ENCODE measurements at regions not wholly inside any gene's neighbourhood (a gene's known extent, or its start where the extent isn't known, plus 50 kb on each side); places are given as distances from the start of the nearest gene placed in this dataset.

DNA sequence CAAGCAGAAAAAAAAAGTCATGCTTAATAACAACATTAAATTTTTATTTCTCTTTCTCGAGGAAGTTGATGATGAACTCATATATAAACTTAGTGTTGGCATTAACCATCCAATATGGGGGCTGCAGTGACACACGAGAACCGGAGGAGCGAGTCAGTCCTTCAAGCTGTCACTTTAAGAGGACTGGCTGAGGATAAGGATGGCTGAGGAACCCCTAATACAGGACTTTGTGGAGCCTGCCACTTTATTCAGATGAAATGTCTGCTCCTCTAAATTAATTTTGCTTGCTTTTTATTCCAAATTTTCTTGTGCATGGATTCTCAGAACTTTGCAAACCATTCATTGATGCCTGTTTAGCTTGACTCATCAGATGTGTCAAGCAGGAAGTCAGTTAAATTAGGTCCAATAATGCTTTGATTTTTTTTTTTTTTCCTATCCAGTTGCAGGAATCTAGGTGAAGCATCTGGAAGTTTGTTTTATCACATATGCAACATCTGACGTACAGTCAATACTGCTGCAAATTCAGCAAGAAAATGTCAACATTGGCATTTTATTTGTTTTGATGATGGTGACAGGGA, 144.2 kb upstream of the COL5A1 start:
- no peak overlapping the region for H3K4me3 Mint-ChIP-seq

DNA sequence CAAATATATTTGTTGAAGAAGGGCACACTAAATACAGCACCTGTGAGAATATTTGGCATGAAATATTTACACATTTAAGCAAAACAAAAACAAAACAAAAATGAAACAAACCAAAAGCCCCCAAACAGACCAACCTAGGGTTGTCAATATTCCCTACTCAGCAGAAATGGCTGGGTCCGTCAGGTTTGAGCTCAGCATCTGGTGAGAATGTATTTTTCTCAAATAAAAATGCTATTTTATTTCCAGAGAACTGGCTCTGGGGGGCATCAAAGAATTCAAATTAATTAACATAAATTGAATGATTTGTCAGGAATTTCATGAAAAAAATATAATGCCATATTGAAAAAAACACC, 142.8 kb upstream of the COL5A1 start:
- Mint-ChIP-seq H3K27me3 (ENCODE audit: low read depth in 2 of 2) (peaks cover 0 to 6% of the 10 kb centered on the region in 2 donors), H3K27ac (no peak overlapping the region)
- WGBS (ENCODE audit: insufficient coverage), result no CpG with 5 or more reads among the region's 1 CpG

More for the DNA sequence above, 144.2 kb upstream of the COL5A1 start:
- Histone ChIP-seq H3K9me3 (ENCODE audit: control insufficient read depth, insufficient read depth, low read length) (no peaks in the 10 kb centered on the region), H3K36me3 (ENCODE audit: control insufficient read depth, insufficient read depth, low read length) (no peaks in the 10 kb centered on the region), H3K27me3 (ENCODE audit: control insufficient read depth, insufficient read depth, low read length) (no peaks in the 10 kb centered on the region), H3K4me3 (ENCODE audit: low read length) (no peak overlapping the region), H3K4me1 (ENCODE audit: control insufficient read depth, insufficient read depth, low read length) (peaks cover 3% of the 10 kb centered on the region), H3K27ac (ENCODE audit: low read length) (no peak overlapping the region)
- DNase-seq (no peak), ATAC-seq (no peak)
- no peak for TF ChIP-seq CTCF (IDR thresholded peaks at IDR 0.05)
- H3K9me3 Mint-ChIP-seq, result no peaks in the 10 kb centered on the region
- 89% methylated on average over 4 of the region's 5 CpGs for WGBS (ENCODE audit: insufficient coverage)
- no peaks in the 10 kb centered on the region for H3K36me3 Mint-ChIP-seq
- H3K27ac Mint-ChIP-seq, result no peak overlapping the region
- H3K27me3 Mint-ChIP-seq (ENCODE audit: low read depth in 2 of 2), result peaks cover 0 to 6% of the 10 kb centered on the region in 2 donors
- H3K4me1 Mint-ChIP-seq, result no peaks in the 10 kb centered on the region
- intact Hi-C loops (cut with micrococcal nuclease), result no loop called here

DNA sequence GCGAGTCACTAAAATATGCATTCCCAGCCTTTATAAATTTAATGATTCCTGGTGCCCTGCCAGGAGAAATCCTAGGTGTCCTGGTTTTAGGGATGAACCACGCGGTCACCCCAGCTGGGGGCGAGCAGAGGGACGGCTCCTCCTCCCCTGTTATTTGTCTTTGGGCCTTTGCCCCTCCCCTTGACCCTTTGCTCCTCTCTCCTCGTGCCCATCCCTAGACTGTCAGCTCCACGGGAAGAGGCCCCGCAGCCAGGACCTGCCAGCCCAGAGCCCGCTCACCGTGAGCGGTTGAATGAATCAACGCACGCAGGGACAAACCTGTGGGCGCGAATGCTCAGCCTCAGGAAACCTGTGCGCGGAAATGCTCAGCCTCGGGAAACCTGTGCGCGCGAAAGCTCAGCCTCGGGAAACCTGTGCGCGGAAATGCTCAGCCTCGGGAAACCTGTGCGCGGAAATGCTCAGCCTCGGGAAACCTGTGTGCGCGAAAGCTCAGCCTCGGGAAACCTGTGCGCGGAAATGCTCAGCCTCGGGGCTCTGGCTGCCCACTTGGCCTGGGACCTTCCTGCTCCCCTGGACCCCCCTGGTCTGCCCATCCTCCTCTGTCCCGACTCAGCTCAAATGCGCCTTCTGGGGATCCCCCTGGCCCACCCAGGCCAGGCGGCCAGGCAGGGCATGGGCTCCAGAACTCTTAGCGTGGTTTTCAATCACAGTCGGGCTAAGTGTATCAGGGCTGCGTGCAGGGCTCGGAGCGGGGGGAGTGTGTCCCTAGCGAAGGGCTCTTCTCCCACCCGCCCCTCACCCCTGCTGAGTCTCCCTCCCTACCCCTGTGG, 140.5 kb upstream of the COL5A1 start:
- H3K27me3 ChIP-seq (ENCODE audit: control insufficient read depth, insufficient read depth, low read length), result no peaks in the 10 kb centered on the region
- no peaks in the 10 kb centered on the region for H3K36me3 ChIP-seq (ENCODE audit: control insufficient read depth, insufficient read depth, low read length)
- no peak for DNase-seq
- no peaks in the 10 kb centered on the region for H3K4me1 ChIP-seq (ENCODE audit: control insufficient read depth, insufficient read depth, low read length)
- no peak overlapping the region for H3K4me3 Mint-ChIP-seq
- no peak for TF ChIP-seq CTCF (IDR thresholded peaks at IDR 0.05)
- intact Hi-C loops (cut with micrococcal nuclease), result no loop called here
- H3K27ac Mint-ChIP-seq, result no peak overlapping the region
- H3K4me1 Mint-ChIP-seq, result no peaks in the 10 kb centered on the region
- no peaks in the 10 kb centered on the region for H3K36me3 Mint-ChIP-seq
- H3K27ac ChIP-seq (ENCODE audit: low read length), result no peak overlapping the region
- H3K9me3 ChIP-seq (ENCODE audit: control insufficient read depth, insufficient read depth, low read length), result no peaks in the 10 kb centered on the region
- H3K4me3 ChIP-seq (ENCODE audit: low read length), result no peak overlapping the region
- 17% methylated on average over 41 of the region's 44 CpGs for WGBS (ENCODE audit: insufficient coverage)
- no peaks in the 10 kb centered on the region for H3K9me3 Mint-ChIP-seq
- peaks cover 6% of the 10 kb centered on the region in 2 donors for H3K27me3 Mint-ChIP-seq (ENCODE audit: low read depth in 2 of 2)
- no peak for ATAC-seq

More for the DNA sequence above, 142.8 kb upstream of the COL5A1 start:
- no peak overlapping the region for H3K27ac ChIP-seq (ENCODE audit: low read length)
- intact Hi-C loops (cut with micrococcal nuclease), result no loop called here
- no peaks in the 10 kb centered on the region for H3K36me3 ChIP-seq (ENCODE audit: control insufficient read depth, insufficient read depth, low read length)
- ATAC-seq (no peak), DNase-seq (no peak)
- no peak for TF ChIP-seq CTCF (IDR thresholded peaks at IDR 0.05)
- no peaks in the 10 kb centered on the region for H3K36me3 Mint-ChIP-seq
- no peaks in the 10 kb centered on the region for H3K27me3 ChIP-seq (ENCODE audit: control insufficient read depth, insufficient read depth, low read length)
- H3K4me3 Mint-ChIP-seq, result no peak overlapping the region
- H3K4me3 ChIP-seq (ENCODE audit: low read length), result no peak overlapping the region
- no peaks in the 10 kb centered on the region for H3K4me1 ChIP-seq (ENCODE audit: control insufficient read depth, insufficient read depth, low read length)
- H3K9me3 ChIP-seq (ENCODE audit: control insufficient read depth, insufficient read depth, low read length), result no peaks in the 10 kb centered on the region
- H3K4me1 Mint-ChIP-seq, result no peaks in the 10 kb centered on the region
- H3K9me3 Mint-ChIP-seq, result no peaks in the 10 kb centered on the region

Measured in natural killer cell (primary cell).